Muscle of back (tissue), 3 donors: ENCODE measurements at regions not wholly inside any gene's neighbourhood (a gene's known extent, or its start where the extent isn't known, plus 50 kb on each side); places are given as distances from the start of the nearest gene placed in this dataset.

ENCODE experiments used
- DNase-seq, 3 donors: peaks; one replicate each; pipeline versions ENCODE4 v3.0.0 to v3.0.0-alpha.2; 2013

DNA sequence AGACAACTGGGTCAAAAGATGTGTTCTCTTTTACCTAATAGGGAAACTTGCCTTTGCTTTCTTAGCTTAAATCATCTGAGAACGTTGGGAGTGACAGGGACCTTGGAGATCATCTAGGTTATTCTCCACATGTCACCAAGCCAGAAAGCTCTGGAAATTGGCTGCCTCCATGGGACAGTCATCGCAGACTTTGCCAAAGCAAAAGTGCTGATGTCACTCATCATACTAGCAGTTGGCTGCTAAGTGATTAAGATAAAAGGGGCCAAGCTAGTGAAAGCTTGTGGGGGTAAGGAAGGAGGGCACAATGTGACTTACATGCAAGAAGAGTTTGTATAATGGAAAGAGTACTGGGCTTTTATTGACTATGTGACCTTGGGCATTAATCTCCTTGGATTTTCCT lies 198.0 kb upstream of the PFN2 start:
- peak in 2 of 3 donors; percentile 48 to 58 for DNase-seq

DNA sequence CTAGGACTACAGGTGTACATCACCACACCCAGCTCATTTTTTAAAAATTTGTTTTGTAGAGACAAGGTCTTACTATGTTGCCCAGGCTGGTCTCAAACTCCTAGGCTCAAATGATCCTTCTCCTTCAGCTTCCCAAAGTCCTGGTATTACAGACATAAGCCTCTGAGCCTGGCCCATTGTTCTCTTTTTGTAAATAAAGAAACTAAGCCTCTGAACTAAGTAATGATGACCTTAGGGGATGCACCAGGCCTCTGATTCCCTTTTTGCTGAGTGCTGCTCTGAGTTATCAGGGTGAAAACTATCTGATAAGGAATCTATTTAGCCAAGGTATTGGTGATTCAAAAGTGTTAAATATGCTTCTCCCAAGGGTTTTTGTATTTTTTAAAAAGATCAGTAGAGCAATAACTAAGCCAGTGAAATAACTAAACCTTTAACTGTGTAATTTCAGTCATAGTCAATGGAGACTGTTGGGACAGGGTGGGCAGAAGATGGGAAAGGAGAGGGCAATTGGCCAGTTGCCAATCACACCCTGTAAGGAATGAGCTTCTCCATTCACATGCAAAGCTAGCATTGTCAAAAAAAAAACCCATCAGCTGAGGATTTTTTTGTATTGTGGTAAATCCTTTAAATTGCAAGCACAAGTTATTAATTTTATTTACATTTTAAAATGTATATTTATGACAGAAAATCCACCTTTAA lies 194.8 kb upstream of the PFN2 start:
- no peak for DNase-seq

DNA sequence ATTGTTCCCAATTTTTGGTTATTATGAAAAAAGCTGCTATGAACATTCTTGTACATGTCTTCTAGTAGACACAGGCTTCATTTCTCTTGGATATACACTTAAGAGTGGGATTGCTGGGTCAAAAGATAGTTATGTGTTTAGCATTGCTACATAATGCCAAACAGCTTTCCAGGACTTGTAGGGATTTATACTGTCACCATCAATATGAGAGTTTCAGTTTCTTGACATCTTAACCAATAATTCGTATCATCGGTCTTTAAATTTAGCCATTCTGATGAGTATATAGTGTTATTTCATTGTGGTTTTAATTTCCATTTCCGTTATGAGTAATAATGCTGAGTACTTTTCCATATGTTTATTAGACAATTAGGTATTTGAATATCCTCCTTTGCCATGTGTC lies 190.3 kb upstream of the PFN2 start:
- no peak for DNase-seq

DNA sequence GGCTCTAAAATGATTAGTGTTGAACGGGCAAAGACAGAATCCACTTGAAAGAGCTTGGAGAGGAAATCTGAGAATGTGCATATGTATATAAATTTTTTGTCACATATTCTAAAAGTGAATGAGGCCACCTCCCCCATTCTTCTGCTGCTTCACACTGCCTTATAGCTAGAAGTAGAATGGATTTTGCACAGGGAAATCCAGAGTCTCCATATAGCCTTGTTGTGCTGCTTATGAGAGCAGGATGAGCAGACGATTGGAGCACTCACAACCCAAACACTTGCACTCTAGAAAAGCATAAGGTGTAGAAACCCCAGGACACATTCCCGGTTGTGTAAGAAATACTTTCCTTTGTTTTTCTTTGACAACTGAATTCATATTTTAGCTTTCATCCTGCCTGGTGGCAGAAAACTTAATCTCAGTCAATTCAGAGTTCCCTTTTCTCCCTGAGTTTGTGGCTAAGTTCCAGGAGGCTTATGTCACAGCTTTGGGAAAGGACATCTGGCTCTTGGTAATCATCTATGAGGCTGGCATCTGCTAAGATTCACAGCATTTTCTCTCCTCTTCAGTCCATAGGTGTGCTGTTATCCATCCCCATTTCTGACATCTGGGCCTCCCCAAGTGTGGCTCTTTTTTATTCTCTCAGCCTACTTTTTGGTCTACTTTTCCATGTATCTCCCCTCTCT lies 188.4 kb upstream of the PFN2 start:
- DNase-seq: peak in 2 of 3 donors; percentile 43 to 55

GRCh38 chr3:150152567-150152966 lies 181.9 kb upstream of the PFN2 start:
- DNase-seq: no peak

GRCh38 chr3:150150633-150151032 lies 179.9 kb upstream of the PFN2 start:
- no peak for DNase-seq

DNA sequence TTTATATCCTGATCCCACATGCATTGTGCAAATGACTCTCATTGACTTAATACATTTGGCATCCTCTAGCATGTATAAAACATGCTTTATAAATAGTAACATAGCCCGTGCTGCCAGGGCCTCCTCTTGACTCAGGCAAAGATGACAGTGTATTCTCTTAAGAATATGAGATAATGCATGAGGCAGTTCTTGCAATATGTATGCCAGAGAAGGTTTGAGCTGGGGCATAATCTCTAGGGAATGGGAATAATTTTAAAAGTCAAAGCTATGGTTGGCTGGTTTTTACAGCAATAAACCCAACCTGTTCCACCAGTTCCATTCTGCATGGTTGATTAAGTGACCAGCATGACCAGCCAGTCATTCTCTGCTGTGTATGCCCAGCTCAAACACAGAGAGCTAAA lies 179.0 kb upstream of the PFN2 start:
- peak; percentile 30 to 77 (median 31) for DNase-seq

DNA sequence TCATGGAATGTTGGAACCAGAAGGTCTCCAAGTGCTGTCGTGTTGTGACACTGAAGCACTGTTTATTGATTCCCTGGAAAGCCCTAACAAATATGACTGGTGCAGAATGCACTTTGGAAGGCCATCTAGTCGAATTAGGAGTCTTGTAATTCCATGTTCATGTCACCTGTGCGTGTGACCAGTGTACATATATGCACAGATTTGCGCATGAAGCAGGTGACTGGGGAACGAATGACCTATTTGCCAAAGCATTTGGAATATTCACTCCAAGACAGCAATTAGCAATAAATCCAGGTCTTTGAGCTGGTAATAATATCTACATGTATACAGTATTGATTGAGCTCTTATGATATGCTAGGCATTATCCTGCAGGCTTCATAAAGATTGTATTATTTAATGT lies 177.5 kb upstream of the PFN2 start:
- no peak for DNase-seq

DNA sequence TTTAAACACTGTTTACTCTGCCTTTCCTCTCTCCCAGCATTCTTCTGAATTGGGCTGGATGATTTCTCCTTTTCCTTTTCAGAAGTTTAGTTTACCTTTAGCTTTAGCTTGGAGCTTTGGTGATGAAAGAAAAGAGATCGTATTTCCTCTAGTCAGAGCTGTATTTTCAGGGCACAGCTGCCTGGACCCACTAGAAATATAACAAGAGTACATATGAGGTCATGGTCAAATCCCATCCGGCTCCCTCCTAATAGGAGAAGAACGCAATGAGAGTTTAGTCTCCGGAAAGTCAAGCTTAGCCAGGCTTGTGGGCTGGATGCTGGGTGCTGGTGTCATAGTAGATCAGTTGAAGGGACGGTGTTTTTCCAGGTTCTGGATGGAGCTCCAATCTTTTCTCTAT lies 177.1 kb upstream of the PFN2 start:
- DNase-seq: peak in 1 of 3 donors; percentile 40

DNA sequence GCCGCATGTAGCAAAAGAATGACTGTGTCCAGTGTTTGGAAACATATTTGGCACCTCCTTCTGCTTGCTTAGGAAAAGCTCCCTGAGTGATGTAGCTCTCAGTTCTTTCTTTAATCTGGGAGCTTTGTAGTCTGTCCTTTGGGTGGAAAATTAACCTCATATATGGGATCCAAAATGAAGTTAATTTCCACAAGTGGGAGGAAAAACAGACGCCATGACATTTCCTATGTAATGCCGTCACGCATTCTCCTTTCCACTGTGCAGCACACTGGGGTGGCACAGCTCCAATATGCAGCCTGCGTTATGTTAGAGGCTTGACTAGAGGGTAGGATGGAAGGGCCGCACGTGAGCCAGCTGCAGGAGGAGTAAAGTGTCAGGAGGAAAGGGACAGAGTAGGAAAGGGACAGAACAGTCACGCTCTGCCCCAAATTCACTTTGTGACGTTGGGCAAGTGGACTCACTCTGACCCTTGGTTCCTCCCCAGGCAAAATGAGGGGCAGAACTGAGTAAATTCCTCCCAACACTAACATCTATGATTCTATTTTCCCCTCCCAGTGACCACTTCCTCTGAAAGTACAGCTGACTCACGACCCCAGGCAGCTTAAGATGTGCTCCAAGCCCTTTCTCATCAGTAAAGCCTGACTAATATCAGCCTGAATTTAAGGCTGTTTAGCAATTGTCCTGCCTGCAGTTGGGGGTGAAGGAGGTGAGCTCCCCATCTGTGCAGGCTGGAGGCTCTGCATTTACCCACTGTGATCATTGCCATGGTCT lies 176.5 kb upstream of the PFN2 start:
- DNase-seq: peak; percentile 40 to 81 (median 55)

DNA sequence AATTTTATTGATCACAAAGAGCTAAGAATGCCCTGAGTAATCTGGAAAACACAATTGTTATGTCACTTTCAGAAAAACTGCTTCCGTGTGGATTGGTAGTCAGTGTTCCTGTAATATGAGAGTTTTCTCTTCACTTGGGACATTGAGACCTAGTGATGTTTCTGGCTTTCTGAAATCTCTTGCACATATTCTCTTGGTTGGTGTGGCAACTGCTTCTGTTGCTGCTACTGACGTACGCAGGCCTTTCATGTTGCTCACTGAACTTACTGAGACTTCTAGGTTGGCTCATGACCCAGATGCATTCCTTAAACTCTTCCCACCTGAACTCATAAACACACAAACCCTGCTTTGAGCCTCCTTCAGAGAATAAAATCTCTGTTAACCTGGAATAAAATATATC lies 175.0 kb upstream of the PFN2 start:
- no peak for DNase-seq

DNA sequence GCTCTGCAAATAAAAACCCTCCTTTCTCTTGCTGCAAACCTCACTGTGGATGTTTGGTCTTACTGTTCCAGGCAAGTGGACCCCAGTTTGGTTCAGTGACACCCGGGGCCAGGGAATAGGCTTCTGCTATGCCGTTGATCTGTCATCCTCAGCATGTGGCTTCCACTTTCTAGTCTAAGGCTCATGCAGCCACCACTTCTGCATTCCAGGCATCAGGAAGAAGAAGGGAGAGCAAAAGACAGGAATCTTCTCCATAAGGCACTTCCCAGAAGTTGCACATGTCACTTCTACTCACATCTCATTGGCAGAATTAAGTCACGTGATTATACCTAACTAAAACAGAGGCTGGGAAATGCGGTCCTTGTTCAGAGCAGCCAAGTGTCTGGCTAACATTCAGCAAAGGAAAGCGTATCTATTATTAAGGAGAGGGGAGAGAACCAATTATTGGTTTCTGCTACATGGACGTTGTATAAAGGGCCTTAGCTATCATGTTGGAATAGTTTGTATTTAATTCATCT lies 173.6 kb upstream of the PFN2 start:
- DNase-seq: no peak

GRCh38 chr3:150142936-150143335 lies 172.2 kb upstream of the PFN2 start:
- DNase-seq: no peak

DNA sequence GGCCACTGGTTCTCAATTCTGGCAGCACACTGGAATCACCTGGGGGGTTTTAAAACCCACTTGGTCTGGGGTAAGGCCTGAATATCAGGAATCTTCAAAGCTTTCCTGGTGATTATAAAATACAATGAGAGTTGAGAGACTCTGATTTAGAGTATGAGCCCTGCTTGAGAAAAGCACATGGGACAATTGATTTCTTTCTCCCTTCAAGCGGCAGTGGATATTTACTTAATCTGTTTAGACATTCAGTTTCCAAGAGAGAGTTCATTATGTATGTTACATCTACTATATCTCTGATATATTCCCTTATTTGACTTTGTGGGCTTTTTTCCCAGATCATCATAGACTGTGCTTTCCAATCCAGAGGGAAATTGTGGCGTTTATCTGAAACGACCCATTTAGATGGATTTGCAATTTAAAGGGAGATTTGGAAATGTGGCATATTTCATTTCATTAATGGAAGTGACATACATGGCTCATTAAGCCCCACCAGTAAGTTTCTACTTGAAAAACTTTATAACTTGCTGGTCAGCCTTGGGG lies 171.2 kb upstream of the PFN2 start:
- DNase-seq: no peak

- DNase-seq: no peak
These were observed 170.1 kb upstream of the PFN2 start for GRCh38 chr3:150140614-150141321.

DNA sequence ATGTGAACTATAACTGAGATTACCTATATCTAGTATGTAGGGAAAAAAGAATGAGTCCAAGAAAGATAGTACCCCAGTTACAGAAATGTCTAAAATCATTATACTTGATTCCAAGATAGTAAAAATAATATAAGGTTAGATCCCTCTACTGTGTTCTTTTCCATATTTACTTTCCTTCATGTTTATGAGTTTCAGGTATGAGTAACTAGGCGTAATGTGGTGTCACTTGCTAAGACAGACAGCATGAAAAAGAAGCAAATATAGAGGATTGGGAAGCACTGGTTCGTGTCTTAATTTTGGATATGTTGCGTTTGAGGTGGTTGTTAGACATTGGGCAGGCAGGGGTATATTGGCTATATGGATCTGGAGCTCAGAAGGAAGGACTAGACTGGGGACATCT lies 168.1 kb upstream of the PFN2 start:
- DNase-seq: no peak

DNA sequence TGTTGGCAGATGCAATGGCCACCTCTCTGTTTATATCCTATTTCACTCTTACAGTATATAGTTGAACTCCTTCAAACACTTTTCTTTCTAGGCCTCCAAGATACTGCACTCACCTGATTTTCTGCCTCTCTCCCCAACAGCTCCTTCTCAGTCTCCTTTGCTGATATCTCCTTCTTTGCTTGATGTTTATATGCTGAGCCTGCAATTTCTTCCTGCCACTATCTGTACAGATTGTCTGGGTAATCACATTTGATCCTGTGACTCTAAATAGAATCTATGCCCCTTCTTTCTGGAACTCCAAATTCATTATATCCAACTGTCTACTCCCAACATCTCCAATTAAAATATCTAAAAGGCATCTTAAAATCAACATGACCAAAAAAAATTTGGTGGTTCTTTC lies 165.5 kb upstream of the PFN2 start:
- DNase-seq: no peak

- DNase-seq: no peak
These were observed 164.6 kb upstream of the PFN2 start for GRCh38 chr3:150135287-150135721.

DNA sequence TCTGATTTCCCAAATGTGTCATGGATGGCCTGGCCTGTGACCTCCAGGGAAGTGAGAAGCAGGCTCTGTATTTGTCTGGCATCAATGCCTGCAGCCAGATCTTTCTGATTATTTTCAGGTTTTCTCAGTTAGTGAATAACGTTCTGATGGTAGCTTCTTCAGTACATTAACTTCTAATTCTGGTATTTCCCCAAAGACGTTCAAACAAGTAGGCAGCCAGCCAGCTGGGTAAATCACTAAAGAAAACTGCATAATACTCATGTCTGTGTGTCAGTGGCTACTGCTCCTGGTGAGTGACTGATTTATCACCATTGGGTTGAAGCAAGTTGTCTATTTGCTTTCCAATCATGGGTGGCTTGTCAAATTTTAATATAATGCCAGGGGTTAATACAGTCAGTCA lies 162.6 kb upstream of the PFN2 start:
- DNase-seq: peak in 1 of 3 donors; percentile 30

- DNase-seq: no peak
These were observed 161.5 kb upstream of the PFN2 start for GRCh38 chr3:150132101-150132749.

DNA sequence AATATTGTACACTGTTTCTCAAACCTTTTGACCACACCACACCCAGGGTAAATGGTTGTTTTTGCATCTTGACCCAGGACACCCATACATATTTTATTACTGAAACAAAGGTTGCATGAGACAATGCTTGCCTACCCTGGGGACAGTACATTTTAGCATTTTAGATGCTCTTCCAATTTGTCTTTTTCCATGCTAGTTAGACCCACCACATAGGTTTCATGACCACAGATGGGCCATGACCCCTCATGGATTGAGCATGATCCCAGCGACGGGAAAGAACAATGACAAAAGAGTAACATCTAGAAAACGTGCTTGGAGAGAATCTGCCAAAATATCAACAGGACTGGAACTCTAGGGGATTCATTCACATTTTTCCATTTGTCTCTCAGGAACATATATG lies 161.0 kb upstream of the PFN2 start:
- DNase-seq: no peak
